Activated naive CD8-positive, alpha-beta T cell treated with anti-CD3 and anti-CD28 coated beads, Interleukin-2, amount 10 ng/mL, durations not matched to agents 7 days and 5 days (primary cell): ENCODE measurements at regions not wholly inside any gene's neighbourhood (a gene's known extent, or its start where the extent isn't known, plus 50 kb on each side); places are given as distances from the start of the nearest gene placed in this dataset.
A peak's percentile ranks its signal among the peaks of the same experiment; 100 is the strongest.

ENCODE experiments used
- ATAC-seq: fragments of 150-1000 bp; cut with Tn5 transposase; one replicate; pipeline ENCODE4 v1.10.0; 2021; ENCODE audit warnings: low read depth, moderate library complexity
- POLR2A ChIA-PET: fragments of 350-600 bp; sonication (Branson Sonifier 250); formaldehyde crosslinking; loops from one replicate; lab custom pipeline; 2021; ENCODE audit warnings: antibody characterized with exemption; lab: Charles Lee
- DNase-seq: peaks from one replicate; pipeline ENCODE4 v3.0.0; 2021
- H3K27ac Mint-ChIP-seq: one replicate; pipeline ENCODE4 v1.8.0; 2022; ENCODE audit warnings: mild to moderate bottlenecking, mixed read lengths
- H3K27me3 Mint-ChIP-seq: one replicate; pipeline ENCODE4 v1.8.0; 2022; ENCODE audit warnings: mild to moderate bottlenecking, moderate library complexity, mixed read lengths
- H3K36me3 Mint-ChIP-seq: one replicate; pipeline ENCODE4 v1.8.0; 2021; ENCODE audit warnings: mild to moderate bottlenecking, mixed read lengths
- H3K4me1 Mint-ChIP-seq: one replicate; pipeline ENCODE4 v1.8.0; 2021; ENCODE audit warnings: mixed read lengths
- H3K4me3 Mint-ChIP-seq: one replicate; pipeline ENCODE4 v1.8.0; 2022; ENCODE audit warnings: mild to moderate bottlenecking, moderate library complexity, mixed read lengths
- H3K9me3 Mint-ChIP-seq: one replicate; pipeline ENCODE4 v1.8.0; 2021; ENCODE audit warnings: mixed read lengths

DNA sequence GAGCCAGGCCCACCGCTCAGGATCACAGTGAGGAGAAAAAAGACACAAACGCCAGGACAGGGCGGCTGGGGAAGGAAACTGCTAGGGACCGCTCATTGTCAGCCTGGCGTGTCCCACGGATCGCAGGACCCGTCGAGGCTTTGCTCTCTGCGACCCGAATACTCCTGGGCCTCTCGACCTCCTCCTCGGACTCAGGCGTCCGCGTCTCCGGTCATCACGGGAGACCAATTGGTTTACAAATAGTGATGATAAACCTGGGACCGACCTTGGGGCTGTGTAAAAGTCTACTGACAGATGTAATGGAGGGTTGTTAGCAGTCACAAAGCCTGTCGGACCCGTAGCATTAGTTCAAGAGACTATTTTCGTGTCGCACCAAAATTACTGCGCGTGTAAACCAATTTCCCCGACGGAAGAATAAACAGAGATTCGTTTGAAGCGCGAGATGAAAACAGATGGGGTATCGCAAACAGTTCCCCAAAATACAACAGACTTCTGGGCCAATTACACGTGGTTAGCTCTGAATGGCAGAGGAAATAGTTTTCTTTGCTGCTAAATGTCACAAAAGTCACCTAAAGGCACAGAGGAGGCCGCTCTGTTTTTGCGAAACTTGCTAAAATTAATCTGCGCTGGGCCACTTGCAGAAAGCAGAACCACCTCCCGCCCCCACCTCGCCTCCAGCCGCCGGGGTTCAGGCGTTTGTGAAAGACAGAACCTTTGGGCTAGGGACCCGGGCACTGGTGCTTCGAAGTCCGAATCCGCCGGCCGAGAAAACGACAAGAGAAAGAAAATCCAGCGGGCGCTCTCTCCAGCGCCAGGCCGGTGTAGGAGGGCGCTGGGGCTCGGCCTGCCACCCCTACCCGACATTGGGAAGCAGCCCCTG is 67.6 kb downstream of the FOXD1 start:
- no peak for ATAC-seq
- peaks cover 81% of the 10 kb centered on the region for H3K27me3 Mint-ChIP-seq
- H3K36me3 Mint-ChIP-seq: peaks cover 14% of the 10 kb centered on the region
- H3K9me3 Mint-ChIP-seq: peaks cover 12% of the 10 kb centered on the region
- peak overlapping the region; percentile 19 for H3K4me3 Mint-ChIP-seq
- peak overlapping the region; percentile 30 for H3K27ac Mint-ChIP-seq
- POLR2A ChIA-PET: no interaction called here
- H3K4me1 Mint-ChIP-seq: peaks cover 2% of the 10 kb centered on the region
- peak; percentile 26 for DNase-seq

DNA sequence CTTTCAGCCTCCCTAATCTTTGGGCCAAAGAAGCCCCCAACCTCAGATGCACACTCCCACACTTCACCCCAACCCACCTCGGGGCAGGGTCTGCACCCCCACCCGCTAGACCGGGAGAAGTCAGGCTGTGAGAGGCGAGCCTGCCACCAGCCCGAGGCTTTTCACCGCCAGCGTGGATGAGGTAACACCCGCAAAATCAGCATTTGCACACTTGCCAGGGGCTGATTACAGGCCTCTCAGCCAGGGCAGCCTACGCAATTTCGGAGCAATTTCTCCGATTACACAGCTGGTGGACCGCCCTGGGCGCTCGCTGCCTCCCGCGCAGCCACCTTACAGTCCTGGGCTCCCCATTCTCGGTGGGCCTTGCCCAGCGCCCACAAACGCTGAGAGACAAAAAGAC is 68.5 kb downstream of the FOXD1 start:
- Mint-ChIP-seq H3K27me3 (peaks cover 80% of the 10 kb centered on the region), H3K4me1 (peaks cover 2% of the 10 kb centered on the region), H3K9me3 (peaks cover 8% of the 10 kb centered on the region), H3K27ac (no peak overlapping the region), H3K4me3 (no peak overlapping the region), H3K36me3 (peaks cover 12% of the 10 kb centered on the region)
- DNase-seq (peak; percentile 24), ATAC-seq (no peak)
- POLR2A ChIA-PET: no interaction called here

DNA sequence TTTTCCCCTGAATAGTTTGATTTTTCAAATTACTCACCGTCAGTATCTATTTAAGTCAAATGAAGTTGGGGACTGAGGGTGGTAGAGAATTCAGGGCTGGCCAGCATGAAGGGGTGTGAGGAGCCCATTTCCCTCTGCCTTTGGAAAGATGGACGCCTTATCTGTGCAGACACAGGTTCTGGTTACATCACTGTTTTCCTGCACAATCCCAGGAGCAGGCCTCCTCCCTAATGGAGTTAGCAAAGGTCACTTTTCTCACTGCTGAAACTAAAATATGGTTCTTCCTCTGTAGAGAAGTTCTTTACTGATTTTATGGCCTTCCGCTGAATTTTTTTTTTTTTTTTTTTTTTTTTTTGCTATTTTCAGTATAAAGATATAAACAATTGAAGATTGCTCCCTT is 69.1 kb downstream of the FOXD1 start:
- H3K4me1 Mint-ChIP-seq: peaks cover 2% of the 10 kb centered on the region
- no peak for ATAC-seq
- H3K27me3 Mint-ChIP-seq: peaks cover 75% of the 10 kb centered on the region
- no peak overlapping the region for H3K4me3 Mint-ChIP-seq
- peaks cover 4% of the 10 kb centered on the region for H3K9me3 Mint-ChIP-seq
- POLR2A ChIA-PET: no interaction called here
- no peak overlapping the region for H3K27ac Mint-ChIP-seq
- no peak for DNase-seq
- H3K36me3 Mint-ChIP-seq: peaks cover 7% of the 10 kb centered on the region

DNA sequence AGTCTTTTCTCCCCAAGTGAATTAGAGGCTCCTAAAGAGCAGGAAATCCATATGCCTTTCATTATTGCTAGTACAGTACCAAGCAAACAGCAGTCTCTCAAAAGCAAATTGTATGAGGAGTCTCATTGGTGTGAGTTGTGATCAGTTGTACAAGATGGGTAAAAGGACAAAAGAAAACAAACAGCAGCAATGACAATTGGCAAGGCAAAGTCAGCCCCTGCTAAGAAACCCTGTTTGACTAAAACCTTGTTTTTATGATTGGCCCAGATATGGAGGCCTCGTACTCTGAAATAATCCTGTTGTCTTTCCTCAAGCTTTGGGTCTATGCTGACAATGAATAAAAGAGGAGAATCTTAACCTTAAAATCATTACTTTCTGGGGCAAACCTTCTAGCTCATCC is 69.8 kb downstream of the FOXD1 start:
- H3K4me1 Mint-ChIP-seq: peaks cover 2% of the 10 kb centered on the region
- no peak overlapping the region for H3K27ac Mint-ChIP-seq
- POLR2A ChIA-PET: no interaction called here
- DNase-seq (no peak), ATAC-seq (no peak)
- H3K4me3 Mint-ChIP-seq: no peak overlapping the region
- no peaks in the 10 kb centered on the region for H3K9me3 Mint-ChIP-seq
- H3K27me3 Mint-ChIP-seq: peaks cover 68% of the 10 kb centered on the region
- H3K36me3 Mint-ChIP-seq: peaks cover 1% of the 10 kb centered on the region

DNA sequence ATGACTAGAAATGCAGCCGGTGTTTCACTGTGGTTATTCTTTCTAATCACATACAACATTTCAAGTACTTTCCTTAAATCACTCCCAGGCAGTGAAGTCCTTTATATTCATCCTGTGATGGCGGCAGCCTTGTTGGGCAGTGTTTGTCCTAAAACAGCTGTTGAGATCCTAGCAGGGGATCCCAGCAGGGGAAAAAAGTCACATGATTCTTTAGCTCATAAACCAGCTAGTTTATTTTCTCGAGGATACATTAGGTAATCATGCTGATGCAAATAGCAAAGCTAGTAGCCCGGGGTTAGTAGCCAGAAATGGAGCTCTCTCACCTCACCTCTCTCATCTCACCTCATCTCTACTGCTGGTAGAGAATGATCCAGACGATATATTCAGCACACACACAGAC is 70.5 kb downstream of the FOXD1 start:
- H3K36me3 Mint-ChIP-seq: no peaks in the 10 kb centered on the region
- H3K27me3 Mint-ChIP-seq: peaks cover 61% of the 10 kb centered on the region
- POLR2A ChIA-PET: no interaction called here
- ATAC-seq (no peak), DNase-seq (no peak)
- H3K27ac Mint-ChIP-seq: no peak overlapping the region
- peaks cover 2% of the 10 kb centered on the region for H3K4me1 Mint-ChIP-seq
- no peak overlapping the region for H3K4me3 Mint-ChIP-seq
- H3K9me3 Mint-ChIP-seq: no peaks in the 10 kb centered on the region

DNA sequence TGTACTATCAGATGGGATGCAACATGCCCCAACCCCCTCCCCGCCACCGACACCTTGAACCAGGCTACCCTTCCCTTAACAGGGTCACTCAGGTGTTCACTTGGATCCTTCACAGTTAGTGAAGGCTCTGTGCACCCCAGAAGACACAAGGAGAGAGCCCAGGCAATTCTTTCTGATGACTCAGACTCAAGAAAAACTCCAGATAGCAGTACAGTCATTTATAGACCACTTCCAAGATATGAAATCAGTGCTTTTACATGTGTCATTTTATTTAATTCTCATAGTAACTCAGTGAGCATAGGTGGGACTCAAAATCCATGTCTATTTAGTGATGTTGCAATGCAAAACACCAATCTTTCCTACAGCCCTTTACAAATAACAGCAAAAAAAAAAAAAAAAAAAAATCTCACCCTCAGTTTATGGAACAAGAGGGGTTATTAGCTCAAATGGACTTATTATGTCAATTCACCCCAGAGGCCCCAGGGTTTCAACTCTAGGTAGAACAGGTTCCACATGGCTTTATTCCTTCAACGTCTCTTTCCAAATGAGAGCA is 71.9 kb downstream of the FOXD1 start:
- POLR2A ChIA-PET: interaction anchor here (0.5 kb wide), 1 partner anchor 1810 kb away, joined by 3 read pairs; no protein-coding TSS in a partner anchor
- Mint-ChIP-seq H3K27me3 (peaks cover 58% of the 10 kb centered on the region), H3K9me3 (no peaks in the 10 kb centered on the region), H3K36me3 (no peaks in the 10 kb centered on the region), H3K4me1 (peaks cover 2% of the 10 kb centered on the region), H3K4me3 (no peak overlapping the region), H3K27ac (no peak overlapping the region)
- ATAC-seq: no peak
- no peak for DNase-seq

DNA sequence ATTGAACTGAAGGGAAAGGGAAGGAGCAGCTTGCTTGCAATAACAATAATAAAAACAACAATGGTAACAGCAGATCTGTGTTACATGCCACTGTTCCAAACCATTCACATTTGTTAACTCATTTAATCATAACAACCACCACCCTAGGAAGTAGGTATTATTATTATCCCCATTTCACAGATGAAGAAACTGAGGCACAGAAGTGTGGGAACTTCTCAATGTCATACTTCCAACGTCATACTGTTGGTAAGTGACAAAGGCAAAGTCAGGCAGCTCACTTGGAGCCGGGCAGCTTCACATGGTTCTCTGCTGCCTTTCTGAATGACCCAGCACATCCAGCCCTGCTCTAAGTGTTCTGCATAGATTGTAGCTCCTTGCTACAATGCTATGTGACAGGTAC is 72.6 kb downstream of the FOXD1 start:
- Mint-ChIP-seq H3K9me3 (no peaks in the 10 kb centered on the region), H3K36me3 (no peaks in the 10 kb centered on the region), H3K27ac (no peak overlapping the region), H3K4me3 (no peak overlapping the region), H3K4me1 (peaks cover 2% of the 10 kb centered on the region), H3K27me3 (peaks cover 57% of the 10 kb centered on the region)
- DNase-seq (no peak), ATAC-seq (no peak)
- POLR2A ChIA-PET: no interaction called here

DNA sequence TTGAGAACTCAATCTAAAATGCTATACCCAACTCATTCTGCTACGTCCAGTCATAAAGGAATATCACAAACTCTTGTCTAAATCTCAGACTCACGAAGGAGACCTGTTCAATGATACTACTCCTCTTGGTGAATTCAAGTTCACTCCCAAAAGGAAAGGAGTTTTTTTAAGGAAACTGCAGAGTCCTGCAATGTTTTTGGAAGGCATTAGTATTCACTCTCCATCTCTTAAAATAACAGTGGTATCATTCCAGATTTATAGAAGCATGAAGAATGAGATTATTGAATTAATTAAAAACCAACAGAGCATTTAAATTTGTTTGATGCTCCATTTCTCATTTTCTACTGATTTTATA is 73.4 kb downstream of the FOXD1 start:
- Mint-ChIP-seq H3K4me3 (no peak overlapping the region), H3K27me3 (peaks cover 49% of the 10 kb centered on the region)
- no peak for ATAC-seq

DNA sequence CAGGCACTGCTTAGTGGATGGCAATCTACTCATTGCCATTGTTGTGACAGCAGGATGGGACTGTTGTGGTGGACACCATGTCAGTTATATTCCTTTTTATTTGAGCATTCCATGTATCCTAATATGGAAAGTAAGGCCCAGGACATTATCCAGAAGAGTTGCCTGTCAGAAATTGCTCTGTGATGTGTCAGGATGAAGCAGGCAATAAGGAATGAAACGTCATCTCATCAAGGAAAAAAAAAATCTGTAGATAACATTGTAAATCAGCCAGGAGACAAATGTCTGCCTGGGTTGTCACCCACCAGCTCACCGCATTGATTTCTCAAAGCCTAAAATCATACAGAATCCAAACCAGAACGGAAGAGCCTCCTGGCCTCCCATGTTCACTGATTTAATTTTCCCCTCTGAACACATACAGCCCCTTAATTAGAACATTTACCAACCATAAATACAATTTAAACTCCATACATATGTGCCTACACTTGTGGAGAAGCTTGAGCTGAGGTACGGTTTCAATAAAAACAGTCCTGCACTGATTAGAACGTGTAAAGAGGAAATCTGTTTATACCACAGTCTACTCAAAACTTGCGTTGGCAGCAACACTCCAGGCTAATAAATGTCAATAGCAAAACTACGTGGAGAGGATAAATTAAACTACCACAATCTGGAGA is 73.9 kb downstream of the FOXD1 start:
- H3K36me3 Mint-ChIP-seq: no peaks in the 10 kb centered on the region
- no peak overlapping the region for H3K27ac Mint-ChIP-seq
- H3K27me3 Mint-ChIP-seq: peaks cover 49% of the 10 kb centered on the region
- no peak for DNase-seq
- no peak overlapping the region for H3K4me3 Mint-ChIP-seq
- POLR2A ChIA-PET: no interaction called here
- no peaks in the 10 kb centered on the region for H3K4me1 Mint-ChIP-seq
- no peak for ATAC-seq
- H3K9me3 Mint-ChIP-seq: no peaks in the 10 kb centered on the region

More for the DNA sequence above, 73.4 kb downstream of the FOXD1 start:
- Mint-ChIP-seq H3K9me3 (no peaks in the 10 kb centered on the region), H3K4me1 (no peaks in the 10 kb centered on the region), H3K27ac (no peak overlapping the region), H3K36me3 (no peaks in the 10 kb centered on the region)
- POLR2A ChIA-PET: no interaction called here
- no peak for DNase-seq

DNA sequence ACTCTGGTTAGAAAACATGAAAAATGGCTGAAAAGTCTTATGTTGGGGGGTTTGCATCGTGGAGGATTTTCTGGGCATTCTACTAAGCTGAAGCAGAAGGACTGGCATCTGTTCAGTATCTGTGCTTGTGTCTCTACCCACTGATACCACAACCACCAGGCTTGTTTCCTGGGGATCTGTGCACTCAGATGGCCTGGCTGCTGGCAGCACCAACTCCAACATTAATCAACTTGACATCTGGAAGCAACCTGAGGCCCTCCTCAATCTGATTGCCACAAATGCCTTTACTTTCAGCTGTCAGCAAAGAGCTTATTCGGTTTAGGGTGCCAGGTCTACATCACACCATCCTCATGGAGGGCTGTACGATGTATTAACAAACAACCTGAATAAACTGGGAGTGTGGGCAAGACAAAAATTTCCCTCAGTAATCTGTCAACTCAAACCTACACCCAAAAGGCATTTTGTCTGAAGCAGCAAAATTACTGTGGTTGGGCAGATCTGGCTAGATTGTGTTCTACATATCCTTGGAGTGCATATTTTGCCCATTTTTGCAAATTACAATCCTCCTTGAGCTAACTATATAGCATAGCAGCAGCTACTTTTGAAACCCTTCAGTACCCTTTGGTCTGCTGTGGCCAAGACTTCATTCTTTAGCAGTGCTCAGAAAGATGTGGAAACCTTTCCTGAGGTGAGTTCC is 74.6 kb downstream of the FOXD1 start:
- Mint-ChIP-seq H3K4me1 (no peaks in the 10 kb centered on the region), H3K27ac (no peak overlapping the region), H3K9me3 (no peaks in the 10 kb centered on the region), H3K36me3 (no peaks in the 10 kb centered on the region), H3K27me3 (peaks cover 45% of the 10 kb centered on the region), H3K4me3 (no peak overlapping the region)
- POLR2A ChIA-PET: no interaction called here
- DNase-seq (no peak), ATAC-seq (no peak)

DNA sequence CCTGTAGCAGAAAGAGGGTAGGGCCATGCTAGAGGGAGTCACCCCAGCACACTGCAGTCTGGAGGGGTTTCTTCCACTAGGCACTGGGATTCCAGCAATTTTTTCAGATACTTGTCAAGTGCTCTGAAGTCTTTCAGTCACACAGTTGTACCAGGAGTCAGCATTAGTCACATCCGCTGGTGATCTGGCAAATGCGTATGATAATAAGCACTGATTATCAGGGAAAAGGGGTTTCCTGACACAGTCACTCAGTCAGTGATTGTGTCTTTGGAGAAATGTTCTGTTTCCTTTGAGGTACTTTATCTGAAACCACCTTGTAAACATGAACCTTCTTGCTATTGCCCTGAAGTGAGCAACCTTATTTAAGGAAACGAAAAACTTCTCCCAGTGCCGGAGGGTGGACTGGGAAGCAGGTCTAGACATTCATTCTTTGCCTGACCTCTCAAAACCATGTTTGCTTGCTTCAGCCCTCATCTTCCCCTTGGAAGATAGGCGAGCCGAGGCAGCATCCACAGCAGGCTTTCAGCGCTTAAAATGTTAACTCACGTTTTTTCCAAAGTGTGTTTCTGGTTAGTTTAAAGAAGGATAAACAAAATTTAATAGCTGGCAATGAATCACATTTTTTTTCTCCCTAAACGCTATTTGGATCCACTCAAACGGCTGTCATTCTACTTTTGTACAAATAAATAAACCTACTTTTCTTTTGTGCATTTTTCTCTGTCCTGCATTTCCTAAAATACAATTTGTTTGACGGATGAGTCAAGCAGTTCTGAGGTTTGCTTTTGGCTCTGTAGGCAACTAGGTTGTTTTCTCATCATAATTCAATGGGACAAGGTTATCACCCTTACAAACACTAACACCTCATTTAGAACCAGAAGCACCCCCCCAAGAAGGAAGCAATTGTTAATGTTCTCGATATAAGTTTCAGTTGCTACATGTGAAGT is 77.7 kb downstream of the FOXD1 start:
- DNase-seq (no peak), ATAC-seq (no peak)
- no peaks in the 10 kb centered on the region for H3K9me3 Mint-ChIP-seq
- POLR2A ChIA-PET: no interaction called here
- H3K27me3 Mint-ChIP-seq: peaks cover 30% of the 10 kb centered on the region
- H3K4me3 Mint-ChIP-seq: no peak overlapping the region
- no peaks in the 10 kb centered on the region for H3K4me1 Mint-ChIP-seq
- H3K36me3 Mint-ChIP-seq: no peaks in the 10 kb centered on the region
- H3K27ac Mint-ChIP-seq: no peak overlapping the region

DNA sequence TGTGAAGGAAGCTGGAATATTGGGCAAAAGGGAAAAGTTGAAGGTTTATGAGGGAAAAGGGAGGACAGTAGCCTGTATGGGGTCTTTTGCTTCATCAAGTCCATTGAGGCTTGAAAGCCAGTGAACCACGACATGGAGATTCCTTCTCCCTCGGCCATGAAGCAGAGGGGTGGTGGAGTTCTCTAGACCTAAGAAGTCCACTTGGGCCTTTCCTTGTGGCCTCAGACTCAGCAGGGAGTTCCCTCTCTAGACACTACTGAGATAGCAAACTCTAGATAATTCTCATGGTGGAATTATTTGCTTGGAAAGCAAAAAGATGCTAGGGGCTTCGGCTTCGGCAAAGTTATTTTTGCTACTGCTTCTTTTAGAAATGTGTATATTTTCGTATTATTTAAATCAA is 78.5 kb downstream of the FOXD1 start:
- Mint-ChIP-seq H3K36me3 (no peaks in the 10 kb centered on the region), H3K9me3 (no peaks in the 10 kb centered on the region), H3K4me3 (no peak overlapping the region), H3K27ac (no peak overlapping the region), H3K27me3 (peaks cover 26% of the 10 kb centered on the region), H3K4me1 (no peaks in the 10 kb centered on the region)
- POLR2A ChIA-PET: no interaction called here
- ATAC-seq (no peak), DNase-seq (no peak)

DNA sequence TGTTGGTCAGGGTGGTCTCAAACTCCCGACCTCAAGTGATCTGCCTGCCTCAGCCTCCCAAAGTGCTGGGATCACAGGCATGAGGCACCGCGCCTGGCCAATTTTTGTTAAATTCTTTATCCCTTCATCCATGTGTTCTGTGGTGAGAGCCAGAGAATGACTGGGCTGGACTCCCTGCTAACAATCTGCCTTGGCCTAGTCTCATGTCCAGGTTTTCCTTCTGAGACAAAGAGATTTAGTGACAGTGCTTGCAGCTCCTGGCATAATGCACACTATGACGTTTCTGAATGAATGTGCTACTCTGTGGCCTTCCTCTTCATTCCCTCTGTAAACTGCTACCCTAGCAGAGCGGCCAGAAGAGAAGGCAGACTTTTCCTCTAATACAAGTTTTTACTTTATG is 79.3 kb downstream of the FOXD1 start:
- H3K27ac Mint-ChIP-seq: no peak overlapping the region
- H3K36me3 Mint-ChIP-seq: no peaks in the 10 kb centered on the region
- no peak for ATAC-seq
- no peak overlapping the region for H3K4me3 Mint-ChIP-seq
- H3K9me3 Mint-ChIP-seq: no peaks in the 10 kb centered on the region
- peaks cover 30% of the 10 kb centered on the region for H3K27me3 Mint-ChIP-seq
- POLR2A ChIA-PET: no interaction called here
- H3K4me1 Mint-ChIP-seq: no peaks in the 10 kb centered on the region
- DNase-seq: no peak
